CD4-positive, alpha-beta memory T cell (primary cell): ENCODE measurements at regions not wholly inside any gene's neighbourhood (a gene's known extent, or its start where the extent isn't known, plus 50 kb on each side); places are given as distances from the start of the nearest gene placed in this dataset.

Experiments used
- CTCF ChIA-PET: fragments of 350-600 bp; sonication (Branson Sonifier 250); formaldehyde crosslinking; loops from one replicate; lab custom pipeline; 2021; ENCODE audit warnings: inconsistent platforms; ENCODE audit not compliant: partially characterized antibody; lab: Charles Lee
- POLR2A ChIA-PET: fragments of 350-600 bp; sonication (Branson Sonifier 250); formaldehyde crosslinking; loops from one replicate; lab custom pipeline; 2021; ENCODE audit not compliant: partially characterized antibody; lab: Charles Lee
- DNase-seq, 5 donors: peaks; one replicate each; pipeline versions ENCODE4 v3.0.0 to v3.0.0-alpha.2; 2020 to 2022; ENCODE audit warnings: mixed read lengths in 1 of 5
- H3K27ac ChIP-seq: one replicate; pipeline ENCODE4 v1.7.0; 2013; ENCODE audit warnings: low read depth, low read length
- H3K27me3 ChIP-seq: 2 replicates; pipeline ENCODE4 v1.7.0; 2013; ENCODE audit warnings: mild to moderate bottlenecking, low read length, moderate library complexity; ENCODE audit not compliant: insufficient read depth
- H3K36me3 ChIP-seq: 2 replicates; pipeline ENCODE4 v1.7.0; 2013; ENCODE audit warnings: mild to moderate bottlenecking, low read length, moderate library complexity; ENCODE audit not compliant: insufficient read depth
- H3K4me1 ChIP-seq: 2 replicates; pipeline ENCODE4 v1.7.0; 2013; ENCODE audit warnings: mild to moderate bottlenecking, low read length, moderate library complexity; ENCODE audit not compliant: insufficient read depth
- H3K4me3 ChIP-seq, 2 donors: one replicate each; pipeline ENCODE4 v1.7.0; 2013; ENCODE audit warnings: low read length in 2 of 2, mild to moderate bottlenecking in 1 of 2
- H3K9me3 ChIP-seq, 2 donors: one replicate each; pipeline ENCODE4 v1.7.0; 2013; ENCODE audit warnings: low read length in 2 of 2, control low read depth in 1 of 2; ENCODE audit not compliant: control insufficient read depth in 1 of 2
- H3K27ac Mint-ChIP-seq, 7 donors: one replicate each; pipeline ENCODE4 v1.8.0; 2020 to 2021; ENCODE audit warnings: mixed read lengths in 7 of 7, mild to moderate bottlenecking in 6 of 7, inconsistent platforms in 3 of 7, moderate library complexity in 3 of 7
- H3K27me3 Mint-ChIP-seq, 2 donors: one replicate each; pipeline ENCODE4 v1.8.0; 2020 to 2021; ENCODE audit warnings: mixed read lengths in 2 of 2
- H3K36me3 Mint-ChIP-seq, 2 donors: one replicate each; pipeline ENCODE4 v1.8.0; 2020 to 2021; ENCODE audit warnings: mixed read lengths in 2 of 2, inconsistent platforms in 1 of 2, mild to moderate bottlenecking in 1 of 2
- H3K4me1 Mint-ChIP-seq, 4 donors: one replicate each; pipeline ENCODE4 v1.8.0; 2020 to 2021; ENCODE audit warnings: mixed read lengths in 4 of 4, mild to moderate bottlenecking in 1 of 4
- H3K4me3 Mint-ChIP-seq, 8 donors: one replicate each; pipeline ENCODE4 v1.8.0; 2020 to 2021; ENCODE audit warnings: mixed read lengths in 8 of 8, mild to moderate bottlenecking in 7 of 8, moderate library complexity in 6 of 8, inconsistent platforms in 3 of 8
- H3K9me3 Mint-ChIP-seq, 8 donors: one replicate each; pipeline ENCODE4 v1.8.0; 2020 to 2021; ENCODE audit warnings: mixed read lengths in 8 of 8, mild to moderate bottlenecking in 5 of 8, inconsistent platforms in 3 of 8, moderate library complexity in 1 of 8
- intact Hi-C: fragments of 100-400 bp; cut with micrococcal nuclease; formaldehyde crosslinking; loops from one replicate; pipeline ENCODE4 v1.15.1; 2023

DNA sequence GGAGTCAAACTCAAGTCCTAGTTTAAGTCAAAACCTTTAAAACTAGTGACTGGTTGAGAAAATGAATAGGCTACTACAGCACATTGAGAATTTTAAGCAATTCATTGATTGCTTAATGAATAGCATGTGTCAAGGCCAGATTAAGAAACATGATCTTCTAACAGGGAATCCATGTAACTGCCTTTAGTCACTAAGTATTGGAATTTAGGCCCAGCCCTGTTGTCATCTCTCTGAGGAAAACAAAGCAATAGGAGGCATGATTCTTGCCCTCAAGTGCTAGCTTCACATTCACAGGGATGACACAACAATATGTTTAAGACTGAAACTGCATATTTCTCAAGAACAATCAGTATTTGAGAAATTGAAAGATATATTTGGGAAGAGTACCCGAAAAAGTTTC, 70.0 kb upstream of the PTGS2 start:
- Mint-ChIP-seq H3K4me1 (no peaks in the 10 kb centered on the region), H3K27ac (no peak overlapping the region), H3K36me3 (no peaks in the 10 kb centered on the region), H3K4me3 (no peak overlapping the region), H3K27me3 (peaks cover 0 to 2% of the 10 kb centered on the region in 2 donors), H3K9me3 (peaks cover 1 to 11% (median 6%) of the 10 kb centered on the region in 8 donors)
- ChIA-PET CTCF (no interaction called here), POLR2A (no interaction called here)
- Histone ChIP-seq H3K9me3 (no peaks in the 10 kb centered on the region), H3K4me1 (no peaks in the 10 kb centered on the region), H3K4me3 (no peak overlapping the region), H3K27ac (no peak overlapping the region), H3K27me3 (no peaks in the 10 kb centered on the region), H3K36me3 (no peaks in the 10 kb centered on the region)
- intact Hi-C loops, result no loop called here
- no peak for DNase-seq

- H3K27ac Mint-ChIP-seq, result no peak overlapping the region
- DNase-seq, result no peak
- intact Hi-C loops, result no loop called here
- H3K9me3 ChIP-seq, result no peaks in the 10 kb centered on the region
- no peaks in the 10 kb centered on the region for H3K36me3 Mint-ChIP-seq
- no peak overlapping the region for H3K4me3 ChIP-seq
- ChIA-PET POLR2A (no interaction called here), CTCF (no interaction called here)
- H3K4me3 Mint-ChIP-seq, result no peak overlapping the region
- H3K27me3 ChIP-seq, result no peaks in the 10 kb centered on the region
- H3K9me3 Mint-ChIP-seq, result peaks cover 2 to 11% (median 6%) of the 10 kb centered on the region in 8 donors
- no peaks in the 10 kb centered on the region for H3K4me1 Mint-ChIP-seq
- H3K27ac ChIP-seq, result no peak overlapping the region
- H3K36me3 ChIP-seq, result no peaks in the 10 kb centered on the region
- no peaks in the 10 kb centered on the region for H3K4me1 ChIP-seq
- peaks cover 0 to 2% of the 10 kb centered on the region in 2 donors for H3K27me3 Mint-ChIP-seq
Measured at GRCh38 chr1:186749820-186750219, 69.6 kb upstream of the PTGS2 start.

DNA sequence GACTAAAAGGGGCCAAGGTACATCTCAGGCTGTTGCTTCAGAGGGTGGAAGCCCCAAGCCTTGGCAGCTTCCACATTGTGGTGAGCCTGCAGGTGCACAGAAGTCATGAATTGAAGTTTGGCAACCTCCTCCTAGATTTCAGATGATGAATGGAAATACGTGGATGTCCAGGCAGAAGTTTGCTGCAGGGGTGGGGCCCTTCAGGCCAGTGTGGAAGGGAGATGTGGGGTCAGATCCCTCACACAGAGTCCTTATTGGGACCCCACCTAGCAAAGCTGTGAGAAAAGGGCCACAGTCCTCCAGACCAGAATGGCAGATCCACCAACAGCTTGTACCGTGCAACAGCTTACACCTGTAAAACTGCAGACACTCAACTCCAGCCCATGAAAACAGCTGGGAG, 67.4 kb upstream of the PTGS2 start:
- Mint-ChIP-seq H3K9me3 (peaks cover 2 to 11% (median 6%) of the 10 kb centered on the region in 8 donors), H3K27ac (no peak overlapping the region), H3K36me3 (no peaks in the 10 kb centered on the region), H3K27me3 (peaks cover 0 to 2% of the 10 kb centered on the region in 2 donors), H3K4me3 (no peak overlapping the region), H3K4me1 (no peaks in the 10 kb centered on the region)
- no peak for DNase-seq
- intact Hi-C loops, result no loop called here
- POLR2A ChIA-PET, result no interaction called here
- H3K4me3 ChIP-seq, result no peak overlapping the region
- H3K9me3 ChIP-seq, result no peaks in the 10 kb centered on the region
- H3K27me3 ChIP-seq, result no peaks in the 10 kb centered on the region
- CTCF ChIA-PET, result no interaction called here
- H3K36me3 ChIP-seq, result no peaks in the 10 kb centered on the region
- H3K4me1 ChIP-seq, result no peaks in the 10 kb centered on the region
- no peak overlapping the region for H3K27ac ChIP-seq

DNA sequence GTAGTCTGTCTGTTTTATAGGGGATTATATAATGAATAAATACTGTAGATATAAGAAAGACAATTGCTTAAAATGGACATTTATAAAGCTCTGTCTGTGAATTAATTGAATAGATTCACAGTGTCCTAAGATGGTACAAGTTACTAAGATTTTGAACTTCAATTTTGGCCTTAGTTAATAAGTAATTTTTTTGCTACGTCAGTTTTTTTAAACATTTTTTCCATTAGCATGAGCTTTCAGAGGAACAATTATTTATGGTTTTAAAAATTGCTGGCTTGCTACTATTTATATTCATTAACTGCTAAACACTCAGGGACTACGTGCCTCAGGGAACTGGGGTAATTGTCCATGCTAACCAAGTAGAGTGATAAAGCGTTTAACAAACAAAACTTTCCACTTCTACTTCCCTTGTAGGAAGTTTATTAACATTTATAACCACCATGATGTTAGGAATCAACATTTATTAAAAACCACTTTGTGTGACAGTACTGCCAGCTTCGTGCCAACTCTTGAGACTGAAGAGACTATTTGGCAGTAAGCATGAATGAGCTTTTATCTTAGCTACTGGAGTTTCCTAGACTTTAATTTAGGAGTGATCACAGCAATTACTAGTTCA, 65.4 kb upstream of the PTGS2 start:
- Mint-ChIP-seq H3K27ac (no peak overlapping the region), H3K9me3 (peaks cover 2 to 11% (median 5%) of the 10 kb centered on the region in 8 donors), H3K4me3 (no peak overlapping the region), H3K27me3 (peaks cover 0 to 2% of the 10 kb centered on the region in 2 donors), H3K4me1 (no peaks in the 10 kb centered on the region), H3K36me3 (no peaks in the 10 kb centered on the region)
- H3K36me3 ChIP-seq, result no peaks in the 10 kb centered on the region
- no peaks in the 10 kb centered on the region for H3K9me3 ChIP-seq
- no peak overlapping the region for H3K27ac ChIP-seq
- ChIA-PET CTCF (no interaction called here), POLR2A (no interaction called here)
- DNase-seq, result no peak
- H3K27me3 ChIP-seq, result no peaks in the 10 kb centered on the region
- no peak overlapping the region for H3K4me3 ChIP-seq
- intact Hi-C loops, result no loop called here
- H3K4me1 ChIP-seq, result no peaks in the 10 kb centered on the region

GRCh38 chr1:186741640-186742039, 61.4 kb upstream of the PTGS2 start:
- Histone ChIP-seq H3K4me1 (no peaks in the 10 kb centered on the region), H3K36me3 (no peaks in the 10 kb centered on the region), H3K4me3 (no peak overlapping the region), H3K9me3 (no peaks in the 10 kb centered on the region), H3K27me3 (no peaks in the 10 kb centered on the region), H3K27ac (no peak overlapping the region)
- no peaks in the 10 kb centered on the region for H3K27me3 Mint-ChIP-seq
- no peaks in the 10 kb centered on the region for H3K36me3 Mint-ChIP-seq
- no peak for DNase-seq
- H3K27ac Mint-ChIP-seq, result no peak overlapping the region
- H3K4me1 Mint-ChIP-seq, result peaks cover 0 to 5% (median 2%) of the 10 kb centered on the region in 4 donors
- peaks cover 0 to 3% (median 0%) of the 10 kb centered on the region in 8 donors for H3K9me3 Mint-ChIP-seq
- POLR2A ChIA-PET, result no interaction called here
- no peak overlapping the region for H3K4me3 Mint-ChIP-seq
- intact Hi-C loops, result no loop called here
- CTCF ChIA-PET, result interaction anchor here (0.6 kb wide), 1 partner anchor 1502 kb away, joined by 3 read pairs; no protein-coding TSS in a partner anchor

DNA sequence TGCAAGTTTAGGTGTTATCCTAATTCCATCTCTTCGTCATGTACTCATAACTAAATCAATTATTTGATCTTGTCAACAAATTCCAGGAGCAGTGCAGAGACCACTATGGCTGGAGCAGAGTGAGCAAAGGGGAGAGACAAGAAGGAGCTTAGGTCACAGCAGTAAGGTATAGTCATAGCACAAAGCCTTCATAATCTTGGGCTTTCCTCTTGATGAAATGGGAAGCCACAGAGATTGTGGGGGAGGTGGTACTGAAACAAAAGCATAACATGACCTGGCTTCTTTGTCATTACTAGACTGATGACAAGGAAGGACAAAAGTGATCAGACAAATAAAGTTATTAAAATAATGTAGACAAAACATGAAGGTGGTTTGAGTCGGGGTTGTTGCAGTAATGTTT, 60.1 kb upstream of the PTGS2 start:
- Histone ChIP-seq H3K27ac (no peak overlapping the region), H3K9me3 (no peaks in the 10 kb centered on the region), H3K4me3 (no peak overlapping the region), H3K36me3 (no peaks in the 10 kb centered on the region), H3K27me3 (no peaks in the 10 kb centered on the region), H3K4me1 (no peaks in the 10 kb centered on the region)
- DNase-seq, result no peak
- no peak overlapping the region for H3K27ac Mint-ChIP-seq
- H3K9me3 Mint-ChIP-seq, result peaks cover 0 to 3% (median 0%) of the 10 kb centered on the region in 8 donors
- peaks cover 0 to 5% (median 2%) of the 10 kb centered on the region in 4 donors for H3K4me1 Mint-ChIP-seq
- ChIA-PET CTCF (no interaction called here), POLR2A (no interaction called here)
- H3K4me3 Mint-ChIP-seq, result no peak overlapping the region
- H3K27me3 Mint-ChIP-seq, result no peaks in the 10 kb centered on the region
- H3K36me3 Mint-ChIP-seq, result no peaks in the 10 kb centered on the region
- intact Hi-C loops, result no loop called here

DNA sequence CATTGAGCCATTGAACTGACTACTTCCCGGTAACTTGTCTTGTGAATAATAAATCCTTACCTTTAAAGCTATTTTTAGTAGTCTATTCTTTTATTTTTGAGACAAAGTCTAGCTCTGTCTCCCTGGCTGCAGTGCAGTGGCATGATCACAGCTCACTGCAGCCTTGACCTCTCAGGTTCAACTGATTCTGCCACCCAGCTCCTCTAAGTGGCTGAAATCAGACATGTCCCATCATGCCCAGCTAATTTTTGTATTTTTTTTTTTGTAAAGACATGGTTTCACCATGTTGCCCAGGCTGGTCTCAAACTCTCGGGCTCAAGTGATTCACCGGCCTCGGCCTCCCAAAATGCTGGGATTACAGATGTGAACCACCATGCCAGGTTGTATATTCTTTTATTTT, 59.3 kb upstream of the PTGS2 start:
- H3K27ac Mint-ChIP-seq, result no peak overlapping the region

More for the DNA sequence above, 59.3 kb upstream of the PTGS2 start:
- Mint-ChIP-seq H3K4me1 (peaks cover 0 to 5% (median 2%) of the 10 kb centered on the region in 4 donors), H3K36me3 (no peaks in the 10 kb centered on the region), H3K27me3 (no peaks in the 10 kb centered on the region), H3K4me3 (no peak overlapping the region), H3K9me3 (peaks cover 0 to 3% (median 0%) of the 10 kb centered on the region in 8 donors)
- POLR2A ChIA-PET, result no interaction called here
- Histone ChIP-seq H3K36me3 (no peaks in the 10 kb centered on the region), H3K9me3 (no peaks in the 10 kb centered on the region), H3K4me3 (no peak overlapping the region), H3K4me1 (no peaks in the 10 kb centered on the region), H3K27me3 (no peaks in the 10 kb centered on the region), H3K27ac (no peak overlapping the region)
- no peak for DNase-seq
- intact Hi-C loops, result no loop called here
- CTCF ChIA-PET, result no interaction called here
